HG02571 (cell line): ENCODE measurements at regions not wholly inside any gene's neighbourhood (a gene's known extent, or its start where the extent isn't known, plus 50 kb on each side); places are given as distances from the start of the nearest gene placed in this dataset.

Source experiments
- ATAC-seq: cut with Tn5 transposase; IDR thresholded peaks from one replicate; pipeline ENCODE4 v1.9.1; 2021; ENCODE audit warnings: mild to moderate bottlenecking, moderate library complexity; ENCODE audit not compliant: unreplicated experiment

GRCh38 chr4:18846313-18846712, 824.8 kb upstream of the LCORL start:
- ATAC-seq: no peak

- no peak for ATAC-seq
Measured at GRCh38 chr4:18844726-18845125, 823.2 kb upstream of the LCORL start.

- ATAC-seq: no peak
Measured at GRCh38 chr4:18842431-18842830, 820.9 kb upstream of the LCORL start.

GRCh38 chr4:18840481-18840880, 818.9 kb upstream of the LCORL start:
- ATAC-seq: no peak

GRCh38 chr4:18816228-18816895, 794.8 kb upstream of the LCORL start:
- ATAC-seq: no peak

- ATAC-seq: no peak
Measured at GRCh38 chr4:18815779-18816173, 794.2 kb upstream of the LCORL start.

- ATAC-seq: no peak
Measured at GRCh38 chr4:18815081-18815778, 793.7 kb upstream of the LCORL start.

- ATAC-seq: no peak
Measured at GRCh38 chr4:18813771-18814170, 792.2 kb upstream of the LCORL start.

GRCh38 chr4:18813055-18813454, 791.5 kb upstream of the LCORL start:
- no peak for ATAC-seq

- ATAC-seq: no peak
Measured at GRCh38 chr4:18803781-18804180, 782.2 kb upstream of the LCORL start.

GRCh38 chr4:18798123-18798522, 776.6 kb upstream of the LCORL start:
- no peak for ATAC-seq

- no peak for ATAC-seq
Measured at GRCh38 chr4:18795794-18796193, 774.2 kb upstream of the LCORL start.

- ATAC-seq: no peak
Measured at GRCh38 chr4:18777190-18777930, 755.8 kb upstream of the LCORL start.

- ATAC-seq: no peak
Measured at GRCh38 chr4:18767921-18768320, 746.4 kb upstream of the LCORL start.

GRCh38 chr4:18756671-18757070, 735.1 kb upstream of the LCORL start:
- no peak for ATAC-seq

- no peak for ATAC-seq
Measured at GRCh38 chr4:18754180-18754579, 732.6 kb upstream of the LCORL start.

- ATAC-seq: no peak
Measured at GRCh38 chr4:18751083-18751482, 729.5 kb upstream of the LCORL start.

GRCh38 chr4:18749391-18749790, 727.8 kb upstream of the LCORL start:
- ATAC-seq: no peak

- no peak for ATAC-seq
Measured at GRCh38 chr4:18736551-18736950, 715.0 kb upstream of the LCORL start.

GRCh38 chr4:18735740-18736268, 714.2 kb upstream of the LCORL start:
- no peak for ATAC-seq

GRCh38 chr4:18734405-18734804, 712.9 kb upstream of the LCORL start:
- ATAC-seq: no peak

- ATAC-seq: no peak
Measured at GRCh38 chr4:18733961-18734360, 712.4 kb upstream of the LCORL start.
